Stimulated activated CD8-positive, alpha-beta memory T cell treated with anti-CD3 and anti-CD28 coated beads, Interleukin-7, amount 100 ng/mL, for 1 hour (primary cell): ENCODE measurements at regions not wholly inside any gene's neighbourhood (a gene's known extent, or its start where the extent isn't known, plus 50 kb on each side); places are given as distances from the start of the nearest gene placed in this dataset.
"Not testable (repeated sequence)": the region's sequence is repeated elsewhere in the genome, so short reads cannot be mapped to it uniquely, and the experiment has no call there.

ENCODE experiments used
- DNase-seq, 2 donors: peaks; one replicate each; pipeline ENCODE4 v3.0.0-alpha.2; 2020; ENCODE audit warnings: low read depth in 2 of 2

DNA sequence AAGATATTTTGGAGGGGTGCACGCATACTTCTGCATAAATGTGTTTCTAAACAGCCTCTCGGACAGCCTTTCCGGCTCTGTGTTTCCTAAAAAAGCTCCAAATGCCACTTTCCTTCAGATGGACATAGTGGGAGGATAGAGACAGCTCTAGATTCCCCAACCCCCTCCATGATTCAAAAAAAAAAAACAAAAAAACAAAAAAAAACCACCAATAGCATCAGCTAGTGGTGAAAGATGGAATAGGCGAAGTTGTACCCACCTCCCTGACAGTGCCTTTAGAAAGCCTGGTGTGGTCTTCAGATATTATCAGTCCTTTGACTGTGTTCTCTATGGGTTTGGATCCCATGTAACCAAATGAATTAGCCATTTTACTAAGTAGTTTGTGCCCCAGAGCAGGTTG lies 94.1 kb downstream of the PHETA1 start:
- no peak for DNase-seq

DNA sequence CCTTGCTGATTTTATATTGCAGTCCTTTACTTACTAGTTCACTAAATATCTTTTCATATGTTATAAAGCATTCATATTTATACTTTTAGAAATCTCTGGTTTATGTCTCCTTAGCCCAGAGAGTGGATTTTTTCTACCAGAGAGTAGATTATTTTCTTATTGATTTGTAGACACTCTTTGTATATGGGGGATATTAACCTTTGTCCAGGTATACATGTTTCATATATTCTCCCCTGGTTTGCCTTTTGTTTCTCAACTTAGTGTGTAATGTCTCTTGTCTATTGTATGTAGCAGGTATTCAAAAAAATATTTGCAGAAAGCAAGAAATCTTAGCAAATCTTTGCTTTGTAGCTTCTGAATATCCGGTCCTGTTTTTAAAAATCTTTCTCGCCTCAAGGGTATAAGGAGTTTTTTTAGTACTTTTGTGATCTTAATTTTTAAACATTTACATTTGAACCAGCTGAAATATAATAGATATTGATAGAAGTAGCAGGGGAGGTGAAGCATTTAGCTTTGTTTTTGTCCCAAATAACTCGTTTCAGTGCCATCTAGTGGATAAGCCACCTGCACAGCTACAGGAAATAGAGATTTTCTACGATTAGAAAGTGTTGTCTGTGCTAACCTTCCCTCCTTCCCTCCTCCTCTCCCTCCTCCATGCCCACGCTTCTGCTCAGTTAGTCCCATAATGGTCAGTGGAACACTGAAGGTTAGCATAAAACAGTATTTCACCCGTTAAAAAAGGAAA lies 97.0 kb downstream of the PHETA1 start:
- no peak for DNase-seq

DNA sequence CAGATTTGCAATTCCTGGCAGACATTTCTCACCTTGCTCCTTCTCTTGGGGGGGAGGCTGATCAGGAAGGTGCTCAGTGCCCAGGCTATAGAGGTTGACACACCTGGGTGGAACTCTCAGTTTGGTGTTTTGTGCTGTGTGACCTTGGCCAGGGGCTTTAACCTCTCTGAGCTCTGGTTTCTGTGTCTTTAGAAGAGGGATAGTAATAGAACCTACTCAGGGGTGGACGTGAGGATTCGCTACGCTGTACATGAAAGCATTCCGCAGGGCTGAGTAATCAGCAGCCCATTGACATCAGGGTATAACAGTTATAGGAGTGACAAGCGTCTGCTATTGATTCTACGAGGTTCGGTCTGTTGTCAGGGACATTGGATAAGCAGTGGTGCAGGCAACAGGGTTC lies 98.1 kb downstream of the PHETA1 start:
- DNase-seq, result no peak

DNA sequence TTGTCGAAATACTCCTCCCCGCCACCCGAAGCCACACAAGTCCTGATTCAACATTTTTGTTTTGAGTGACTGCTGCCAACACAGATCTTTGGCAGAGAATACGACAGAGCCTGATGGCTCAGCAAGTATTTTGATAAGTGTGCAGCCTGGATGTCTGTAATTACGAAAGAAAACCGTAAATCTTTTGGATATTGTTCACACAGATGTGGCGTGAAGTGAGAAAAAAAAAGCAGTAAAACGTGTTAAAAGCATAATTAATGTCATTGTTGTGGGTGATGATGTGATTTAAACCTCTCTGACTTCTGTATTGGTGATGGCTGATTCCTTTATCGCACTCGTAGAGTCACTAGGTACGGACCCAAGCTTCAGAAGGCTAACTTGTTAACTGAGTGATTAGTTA lies 98.7 kb downstream of the PHETA1 start:
- no peak for DNase-seq

DNA sequence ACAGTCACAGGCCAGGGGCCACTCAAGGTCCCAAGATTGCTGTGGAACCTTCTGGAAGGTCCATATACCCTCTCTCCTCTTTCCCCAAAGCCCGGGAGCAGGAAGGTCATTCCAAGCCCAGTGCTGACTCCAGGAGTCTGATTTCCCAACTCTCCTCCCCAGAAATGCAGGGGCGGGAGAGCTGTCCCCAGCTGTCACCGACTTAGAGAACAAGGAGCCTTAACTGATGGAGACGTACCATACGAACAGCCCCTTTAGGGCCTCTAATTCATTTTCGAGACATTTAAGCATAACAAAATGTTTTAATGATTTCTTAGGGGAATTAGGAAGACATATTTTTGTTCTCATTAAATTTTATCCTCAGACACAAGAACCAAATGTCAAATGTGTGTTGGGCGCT lies 99.2 kb downstream of the PHETA1 start:
- no peak for DNase-seq

DNA sequence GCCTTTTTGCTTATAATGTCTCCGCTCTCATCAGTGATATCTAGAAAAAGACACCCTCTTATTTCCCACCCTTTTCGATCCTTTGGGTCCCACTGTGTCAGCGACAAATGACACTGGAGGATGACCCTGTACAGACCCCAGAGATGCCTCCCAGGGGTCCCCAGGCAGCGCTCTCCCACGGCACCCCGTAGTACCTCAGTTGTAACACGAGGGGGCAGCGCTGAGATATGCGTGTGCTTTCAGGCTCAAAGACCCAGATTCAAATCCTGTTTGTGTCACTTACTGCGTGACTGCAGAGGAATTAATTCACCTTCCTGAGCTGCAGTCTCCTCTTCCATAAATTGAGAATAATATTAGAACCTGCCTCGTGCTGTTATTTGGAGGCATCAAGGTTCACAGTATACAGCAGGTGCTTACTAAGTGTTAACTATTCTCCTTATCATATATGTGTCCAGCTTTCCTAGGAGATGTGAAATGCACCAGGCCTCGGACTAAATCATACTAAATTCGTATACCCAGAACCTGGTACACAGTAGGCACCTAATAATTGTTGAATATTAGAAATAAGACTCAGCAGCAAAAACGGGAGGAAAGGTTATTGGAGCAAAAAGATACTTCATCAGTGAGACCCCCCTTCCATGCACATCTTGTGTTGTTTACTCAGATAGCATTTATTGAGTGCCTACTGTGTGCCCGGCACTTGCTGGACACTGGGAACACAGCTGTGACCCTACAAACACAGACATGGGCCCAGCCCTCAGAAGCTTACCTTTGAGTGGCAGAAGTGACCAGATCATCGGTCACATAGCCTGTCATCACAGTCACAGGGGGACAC lies 99.9 kb downstream of the PHETA1 start:
- DNase-seq, result no peak

DNA sequence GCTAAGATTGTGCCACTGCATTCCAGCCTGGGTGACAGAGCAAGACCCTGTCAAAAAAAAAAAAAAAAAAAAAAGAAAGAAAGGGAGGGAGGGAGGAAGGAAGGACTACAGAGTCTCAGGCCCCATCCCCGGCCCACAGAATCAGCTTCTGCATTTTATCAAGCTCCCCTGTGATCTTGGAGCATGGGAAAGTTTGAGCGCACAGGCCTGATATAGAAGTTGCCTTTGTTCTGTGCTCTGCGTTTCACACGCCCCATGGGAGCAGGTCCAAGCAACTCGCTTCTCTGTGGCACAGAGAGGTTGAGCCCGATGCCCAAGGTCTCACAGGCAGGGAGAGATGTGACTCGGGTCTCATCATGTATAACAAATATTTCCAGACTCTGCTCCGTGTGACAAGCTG lies 101.8 kb downstream of the PHETA1 start:
- DNase-seq, result no peak

DNA sequence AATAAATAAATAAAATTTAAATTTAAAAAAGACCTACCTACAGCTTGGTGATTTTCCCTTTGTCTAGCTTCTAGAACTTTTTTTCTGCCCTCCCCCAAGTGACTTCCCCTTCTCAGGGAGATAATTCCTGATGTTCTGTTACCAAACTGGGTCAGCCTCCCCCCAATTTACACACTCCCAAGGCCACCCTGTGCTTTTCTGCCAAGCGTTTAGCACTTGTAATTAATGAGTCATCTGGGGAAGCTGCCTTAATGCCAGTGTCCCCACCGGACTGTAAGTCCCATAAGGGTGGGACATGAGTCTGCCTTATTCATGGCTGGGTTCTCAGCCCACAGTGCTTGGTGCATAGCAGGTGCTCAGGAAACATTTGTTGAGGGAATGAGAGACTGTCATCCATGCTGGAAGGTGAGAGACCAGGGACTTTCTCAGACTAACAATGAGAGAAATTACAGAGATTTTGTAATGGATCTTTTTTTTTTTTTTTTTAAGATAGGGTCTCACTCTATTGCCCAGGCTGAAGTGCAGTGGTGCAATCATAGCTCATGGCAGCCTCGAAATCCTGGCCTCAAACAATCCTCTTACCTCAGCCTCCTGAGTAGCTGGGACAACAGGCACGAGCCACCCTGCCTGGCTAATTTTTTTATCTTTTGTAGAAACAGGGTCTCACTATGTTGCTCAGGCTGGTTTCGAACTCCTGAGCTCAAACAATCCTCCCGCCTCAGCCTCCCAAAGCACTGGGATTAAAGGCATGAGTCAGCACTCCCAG lies 106.8 kb downstream of the PHETA1 start:
- no peak for DNase-seq

DNA sequence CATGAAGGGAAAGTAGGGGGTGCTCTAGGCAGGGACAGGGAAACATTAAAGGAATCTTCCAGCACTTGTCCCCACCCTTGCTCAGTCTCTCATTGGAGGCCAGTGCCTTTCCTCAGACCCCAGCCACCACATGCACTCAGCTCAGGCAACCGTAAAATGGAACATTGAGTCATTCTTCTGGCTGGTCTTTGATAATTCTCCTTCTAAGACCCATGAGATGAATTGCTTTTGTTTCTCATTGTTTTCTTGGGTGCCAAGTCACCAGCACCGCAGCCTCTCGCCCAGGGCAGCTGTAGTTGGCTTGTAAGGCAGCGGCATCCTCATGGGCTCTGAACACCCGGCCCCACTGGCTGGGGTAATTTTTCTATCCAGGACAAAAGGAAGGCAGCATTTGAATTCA lies 108.2 kb downstream of the PHETA1 start:
- no peak for DNase-seq

DNA sequence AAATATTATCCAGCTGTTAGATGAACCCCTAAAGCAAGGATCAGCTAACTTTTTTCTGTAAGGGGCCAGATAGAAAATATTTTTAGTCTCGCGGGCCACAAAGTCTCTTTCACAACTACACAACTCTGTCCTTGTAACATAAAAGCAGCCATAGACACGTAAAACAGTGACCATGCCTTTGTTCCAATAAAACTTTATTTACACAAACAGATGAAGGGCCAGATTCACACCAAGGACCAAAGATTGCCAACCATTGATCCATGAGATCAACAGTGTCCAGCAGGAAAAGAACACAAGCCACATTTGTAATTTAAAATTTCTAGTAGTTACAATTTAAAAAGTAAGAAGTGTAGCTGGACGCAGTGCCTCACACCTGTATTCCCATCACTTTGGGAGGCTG lies 109.7 kb downstream of the PHETA1 start:
- no peak for DNase-seq

DNA sequence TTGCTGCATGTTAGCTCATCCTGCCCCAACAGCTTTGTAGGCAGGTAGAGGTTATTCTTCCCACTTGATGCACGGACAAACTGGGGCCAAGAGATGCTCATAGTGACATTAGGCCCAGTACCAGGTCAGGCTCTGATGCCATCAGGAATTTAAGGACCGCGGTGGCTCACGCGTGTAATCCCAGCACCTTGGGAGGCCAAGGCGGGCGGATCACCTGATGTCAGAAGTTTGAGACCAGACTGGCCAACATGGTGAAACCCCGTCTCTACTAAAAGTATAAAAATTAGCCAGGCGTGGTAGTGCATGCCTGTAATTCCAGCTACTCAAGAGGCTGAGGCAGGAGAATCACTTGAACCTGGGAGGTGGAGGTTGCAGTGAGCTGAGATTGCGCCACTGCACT lies 110.8 kb downstream of the PHETA1 start:
- not testable (repeated sequence) for DNase-seq

DNA sequence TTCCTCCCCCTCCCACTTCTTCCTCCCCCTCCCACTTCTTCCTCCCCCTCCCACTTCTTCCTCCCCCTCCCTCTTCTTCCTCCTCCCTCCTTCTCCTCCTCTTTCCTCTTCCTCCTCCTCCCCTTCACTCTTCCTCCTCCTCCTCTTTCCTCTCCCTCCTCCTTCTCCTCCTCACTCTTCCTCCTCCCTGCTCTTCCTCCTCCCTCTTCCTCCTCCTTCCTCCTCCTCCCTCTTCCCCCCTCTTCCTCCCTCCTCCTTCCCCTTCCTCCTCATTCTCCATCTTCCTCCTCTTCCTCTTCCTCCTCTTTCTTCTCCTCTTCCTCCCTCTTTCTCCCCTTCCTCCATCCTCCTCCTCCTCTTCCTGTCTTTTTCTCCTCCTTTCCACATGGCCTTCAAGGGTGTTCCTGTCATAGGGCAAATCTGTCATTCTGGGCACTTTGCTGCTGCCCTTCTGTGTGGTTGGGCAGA lies 111.4 kb downstream of the PHETA1 start:
- DNase-seq, result no peak

DNA sequence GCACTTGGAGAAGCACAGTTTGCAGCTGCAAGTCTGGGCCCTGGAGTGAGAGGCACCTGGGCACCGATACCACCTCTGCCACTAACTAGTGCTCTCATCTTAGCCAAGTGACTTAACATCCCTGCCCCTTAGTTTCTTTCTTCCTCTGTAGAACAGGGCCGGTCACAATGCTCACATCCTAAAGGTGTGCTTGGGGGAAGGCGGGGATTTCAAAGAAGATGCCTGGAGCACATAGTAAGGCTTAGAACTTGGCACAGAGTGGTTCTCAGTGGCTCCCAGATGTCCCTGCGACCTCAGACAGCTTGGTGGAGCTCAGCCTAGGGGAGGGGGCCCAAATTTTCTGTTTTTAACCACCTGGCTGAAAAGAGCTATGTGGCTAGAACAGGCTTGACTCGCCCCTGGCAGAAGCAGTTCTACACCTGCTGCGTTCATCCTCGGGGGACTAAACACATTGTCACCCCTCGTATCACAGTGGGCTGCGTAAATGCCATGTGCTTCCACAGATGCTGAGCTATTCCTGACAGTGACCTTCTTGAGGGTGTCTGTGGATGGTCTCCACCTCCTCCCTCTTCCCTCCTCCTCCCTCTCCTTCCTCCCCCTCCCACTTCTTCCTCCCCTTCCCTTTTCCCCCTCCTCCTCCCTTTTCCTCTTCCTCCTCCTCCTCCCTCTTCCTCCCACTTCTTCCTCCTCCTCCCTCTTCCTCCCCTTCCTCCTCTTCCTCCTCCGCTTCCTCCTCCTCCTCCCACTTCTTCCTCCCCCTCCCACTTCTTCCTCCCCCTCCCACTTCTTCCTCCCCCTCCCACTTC lies 112.1 kb downstream of the PHETA1 start:
- no peak for DNase-seq

DNA sequence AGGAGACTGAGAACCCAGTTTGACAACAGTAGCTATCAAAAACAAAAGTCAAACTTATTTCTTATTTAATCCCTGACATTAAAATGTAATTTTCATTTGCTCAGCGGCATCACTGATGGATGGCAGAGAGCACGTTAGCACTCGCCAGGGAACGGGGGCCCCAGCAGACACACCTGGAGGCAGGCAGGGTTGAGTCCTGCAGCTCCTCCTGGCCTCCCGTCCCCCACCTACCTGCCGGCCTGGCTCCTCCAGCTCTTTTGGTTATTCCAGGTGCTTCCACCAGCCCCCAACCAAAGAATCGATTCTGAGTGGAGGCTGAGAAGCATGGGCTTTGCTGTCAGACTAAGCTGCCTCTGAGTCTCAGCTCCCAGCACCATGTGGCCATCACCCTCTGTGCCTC lies 113.6 kb downstream of the PHETA1 start:
- no peak for DNase-seq

DNA sequence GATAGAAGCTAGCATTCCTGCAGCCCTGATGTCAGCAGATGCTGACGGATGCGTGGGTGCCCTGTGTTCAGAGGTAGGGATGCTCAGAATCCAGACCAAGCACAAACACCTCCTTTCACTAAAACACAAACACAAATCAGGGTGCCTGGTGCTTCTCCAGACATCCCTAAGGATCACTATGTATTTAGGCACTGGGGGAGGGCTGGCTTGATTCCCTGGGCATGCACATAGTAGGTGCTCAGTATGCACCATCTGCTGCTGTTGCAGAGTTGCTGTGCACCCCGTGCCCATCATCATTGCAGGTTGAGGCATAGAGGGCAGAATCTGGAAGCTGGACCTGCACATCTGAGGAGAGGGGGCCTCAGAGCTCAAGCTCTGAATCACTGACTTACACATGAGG lies 114.8 kb downstream of the PHETA1 start:
- DNase-seq, result no peak

DNA sequence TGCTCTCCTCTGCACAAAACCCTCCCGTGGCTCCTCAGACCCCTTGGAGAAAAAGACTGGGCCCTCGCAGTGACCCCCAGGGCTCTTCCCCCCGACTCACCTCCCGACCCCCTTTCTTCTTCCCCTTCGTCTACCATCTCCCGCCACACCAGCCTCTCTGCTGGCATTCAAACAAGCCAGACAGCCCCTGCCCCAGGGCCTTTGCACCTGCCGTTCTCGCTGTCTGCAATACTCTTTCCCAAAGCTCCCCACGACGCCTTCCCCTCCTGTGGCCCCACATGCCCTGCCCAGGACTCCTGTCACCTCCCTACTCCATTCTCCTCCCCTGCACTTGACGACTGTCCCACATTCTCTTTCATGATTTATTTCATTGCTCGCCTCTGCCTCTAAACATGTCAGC lies 115.7 kb downstream of the PHETA1 start:
- no peak for DNase-seq

DNA sequence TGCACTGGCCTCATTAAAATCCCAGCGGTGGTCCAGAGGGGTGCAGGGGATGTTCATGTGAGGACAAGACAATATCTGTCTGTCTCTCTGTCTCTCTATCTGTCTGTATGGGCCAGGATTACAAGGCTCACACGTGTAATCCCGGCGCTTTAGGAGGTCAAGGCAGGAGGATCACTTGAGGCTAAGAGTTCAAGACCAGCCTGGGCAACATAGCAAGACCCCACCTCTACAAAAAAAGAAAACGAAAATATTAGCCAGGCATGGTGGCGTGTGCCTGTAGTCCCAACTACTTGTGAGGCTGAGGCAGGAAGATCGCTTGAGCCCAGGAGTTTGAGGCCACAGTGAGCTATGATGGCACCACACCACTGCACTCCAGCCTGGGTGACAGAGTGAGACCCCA lies 117.1 kb downstream of the PHETA1 start:
- no peak for DNase-seq

DNA sequence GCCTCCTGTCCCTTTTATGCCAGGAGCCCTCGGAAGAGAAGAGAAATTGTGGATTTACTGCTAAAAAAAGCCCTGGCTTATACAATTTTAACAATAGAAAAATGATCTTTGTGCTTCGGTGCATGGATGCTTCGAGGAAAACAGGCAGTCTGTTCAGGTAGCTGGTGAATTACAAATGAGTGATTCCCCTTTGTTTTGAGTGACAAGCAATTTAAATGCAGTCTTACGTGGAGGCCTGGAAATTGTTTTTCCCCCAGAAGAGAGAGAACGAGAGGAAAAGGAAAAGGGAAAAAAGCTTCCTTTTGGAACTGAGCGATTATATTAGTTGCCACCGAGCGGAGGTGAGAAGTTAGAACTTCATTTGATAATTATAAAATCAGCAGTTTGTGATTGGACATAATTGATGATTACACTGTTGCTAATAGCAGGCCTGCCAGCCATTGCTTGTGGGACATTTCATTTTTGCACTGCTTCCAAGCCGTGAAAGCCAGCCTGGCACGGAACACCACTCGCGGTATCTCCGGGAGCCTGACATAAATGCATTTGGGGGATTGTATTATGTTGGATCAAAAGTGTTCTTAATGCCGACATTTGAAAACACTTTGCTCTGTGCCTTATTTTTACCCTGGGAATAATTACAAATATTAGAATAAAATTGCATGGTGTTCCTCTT lies 117.7 kb downstream of the PHETA1 start:
- no peak for DNase-seq

DNA sequence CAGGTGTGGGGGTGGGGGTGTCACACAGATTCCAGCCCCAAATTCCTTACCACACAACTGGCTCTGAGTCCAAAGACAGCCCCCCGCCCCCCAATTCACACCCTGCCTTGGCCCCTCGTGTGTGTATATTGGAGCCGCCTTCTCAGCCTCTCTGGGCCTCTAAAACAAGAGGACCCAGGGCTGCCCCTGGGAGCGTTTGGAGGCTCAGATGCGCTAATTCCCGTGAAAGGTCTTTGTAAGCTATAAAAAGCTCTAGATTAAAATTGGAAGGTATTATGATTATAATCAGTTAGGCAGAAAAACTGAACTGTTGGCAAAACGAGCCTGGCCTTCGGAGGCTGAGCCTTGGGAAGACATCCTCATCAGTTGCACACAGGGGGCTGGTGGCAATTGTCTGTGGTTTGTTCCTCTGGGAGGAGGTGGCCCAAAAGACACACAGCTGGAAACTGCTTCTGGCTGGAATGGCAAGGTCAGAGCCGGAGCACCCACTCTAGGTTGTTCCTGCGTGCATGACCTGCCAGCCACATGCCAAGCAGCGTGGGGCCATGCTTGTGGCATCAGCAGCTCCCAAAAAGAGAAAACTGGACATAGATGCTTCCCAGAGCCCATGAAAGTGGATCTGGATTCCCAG lies 118.5 kb downstream of the PHETA1 start:
- no peak for DNase-seq

DNA sequence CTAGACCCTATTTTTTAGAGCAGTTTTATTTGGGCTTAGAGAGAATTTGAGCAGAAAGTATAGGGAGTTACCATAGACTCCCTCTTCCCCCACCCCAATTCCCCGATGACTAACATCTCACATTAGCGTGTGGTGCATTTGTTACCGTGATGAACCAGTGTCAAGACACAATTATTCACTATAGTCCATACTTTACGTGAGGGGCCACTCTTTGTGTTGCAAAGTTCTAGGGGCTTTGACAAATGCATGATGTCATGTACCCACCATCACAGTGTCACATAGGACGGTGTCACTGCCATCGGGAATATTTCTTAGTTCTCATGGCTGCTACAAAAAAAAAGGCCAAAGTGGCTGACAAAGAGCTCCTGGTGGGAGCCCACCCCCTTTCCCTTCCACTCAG lies 119.1 kb downstream of the PHETA1 start:
- no peak for DNase-seq

DNA sequence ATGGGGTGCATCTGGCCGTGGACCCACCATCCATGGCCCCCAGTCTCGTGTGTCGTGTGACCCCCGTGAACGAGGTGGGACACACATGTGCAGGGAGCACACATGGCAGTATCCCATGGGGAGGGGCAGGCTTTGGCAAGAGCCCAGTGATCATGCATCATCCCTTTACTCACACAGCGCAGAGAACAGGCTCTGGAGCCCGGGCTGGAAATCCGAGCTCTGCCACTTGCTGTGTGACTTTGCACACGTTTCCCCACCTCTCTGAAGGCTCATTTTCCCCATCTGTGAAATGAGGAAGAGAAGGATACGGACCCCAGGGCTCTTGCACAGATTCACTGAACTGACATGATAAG lies 119.9 kb downstream of the PHETA1 start:
- DNase-seq, result no peak
